ENCODE measurements at regions not wholly inside any gene's neighbourhood (a gene's known extent, or its start where the extent isn't known, plus 50 kb on each side); places are given as distances from the start of the nearest gene placed in this dataset.

DNA sequence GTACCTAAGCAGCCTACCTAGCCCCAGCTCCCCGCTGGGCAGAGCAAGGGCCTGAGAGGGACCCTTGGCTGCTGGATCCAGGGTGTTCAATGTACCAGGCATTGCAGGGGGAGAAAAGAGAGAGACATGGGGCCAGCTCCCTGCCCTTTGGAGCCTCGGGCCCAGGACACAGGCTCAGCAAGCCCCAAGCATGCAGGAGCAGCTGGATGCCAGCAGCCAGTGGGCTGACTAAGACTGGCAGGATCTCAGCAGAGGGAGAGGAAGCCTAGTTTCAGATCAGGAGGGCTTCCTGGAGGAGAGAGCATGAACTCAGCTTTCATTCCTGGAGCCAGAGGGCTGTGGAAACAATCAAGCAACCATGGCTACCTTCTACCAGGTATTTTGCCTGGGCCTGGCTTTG, 82.0 kb upstream of the NKD1 start:
- TF ChIP-seq ZNF654 (tag by site-specific recombination; IDR thresholded peaks at IDR 0.05; ENCODE audit: low read depth) (no peak), ZFHX2 (tag by site-specific recombination; conservative IDR thresholded peaks at IDR 0.05) (no peak), KLF7 (tag by site-specific recombination; IDR thresholded peaks at IDR 0.05; ENCODE audit: borderline replicate concordance) (no peak), ZBTB17 (tag by site-specific recombination; IDR thresholded peaks at IDR 0.05) (no peak), ZNF571 (tag by site-specific recombination; IDR thresholded peaks at IDR 0.05) (no peak), GLIS1 (tag by site-specific recombination; IDR thresholded peaks at IDR 0.05) (no peak), BCL11A (tag by site-specific recombination; IDR thresholded peaks at IDR 0.05; ENCODE audit: low read depth) (no peak), ZNF311 (tag by site-specific recombination; IDR thresholded peaks at IDR 0.05; ENCODE audit: borderline replicate concordance) (no peak)
- CTCF ChIA-PET: no interaction called here
- no peaks in the 10 kb centered on the region for H3K9me3 ChIP-seq (ENCODE audit: control insufficient read depth, insufficient read depth, low read depth, low read length)
- POLR2A ChIA-PET: no interaction called here
- peaks cover 3% of the 10 kb centered on the region; the same call in 1 of the 2 replicates for H3K4me1 ChIP-seq (ENCODE audit: control insufficient read depth, insufficient read depth, low read length)
- H3K4me3 ChIP-seq (ENCODE audit: low read depth, low read length): no peak overlapping the region
- no peaks in the 10 kb centered on the region for H3K36me3 ChIP-seq (ENCODE audit: control insufficient read depth in 2 of 2, insufficient read depth in 1 of 2, low read length in 2 of 2)
- no peak overlapping the region for H3K27ac ChIP-seq (ENCODE audit: extremely low read depth, low read depth, low read length)

GRCh38 chr16:50464325-50465290, 83.6 kb upstream of the NKD1 start:
- Histone ChIP-seq H3K9me3 (ENCODE audit: control insufficient read depth, insufficient read depth, low read depth, low read length) (no peaks in the 10 kb centered on the region), H3K4me3 (ENCODE audit: low read depth, low read length) (no peak overlapping the region), H3K36me3 (ENCODE audit: control insufficient read depth in 2 of 2, insufficient read depth in 1 of 2, low read length in 2 of 2) (no peaks in the 10 kb centered on the region), H3K27ac (ENCODE audit: extremely low read depth, low read depth, low read length) (no peak overlapping the region), H3K4me1 (ENCODE audit: control insufficient read depth, insufficient read depth, low read length) (peaks cover 3% of the 10 kb centered on the region; the same call in 1 of the 2 replicates)
- POLR2A ChIA-PET: no interaction called here
- CTCF ChIA-PET: interaction anchor here (0.5 to 1.1 kb wide), 3 partner anchors 45 to 342 kb away, joined by 3 to 4 read pairs (median 3); no protein-coding TSS in a partner anchor
- TF ChIP-seq ZNF248 (tag by site-specific recombination; IDR thresholded peaks at IDR 0.05): no peak
- no peak for TF ChIP-seq HOXD13 (CRISPR knock-in tag; IDR thresholded peaks at IDR 0.05; ENCODE audit: borderline replicate concordance)
- no peak for TF ChIP-seq ZFP41 (tag by site-specific recombination; IDR thresholded peaks at IDR 0.05; ENCODE audit: borderline replicate concordance)
- TF ChIP-seq, protein P1, sequence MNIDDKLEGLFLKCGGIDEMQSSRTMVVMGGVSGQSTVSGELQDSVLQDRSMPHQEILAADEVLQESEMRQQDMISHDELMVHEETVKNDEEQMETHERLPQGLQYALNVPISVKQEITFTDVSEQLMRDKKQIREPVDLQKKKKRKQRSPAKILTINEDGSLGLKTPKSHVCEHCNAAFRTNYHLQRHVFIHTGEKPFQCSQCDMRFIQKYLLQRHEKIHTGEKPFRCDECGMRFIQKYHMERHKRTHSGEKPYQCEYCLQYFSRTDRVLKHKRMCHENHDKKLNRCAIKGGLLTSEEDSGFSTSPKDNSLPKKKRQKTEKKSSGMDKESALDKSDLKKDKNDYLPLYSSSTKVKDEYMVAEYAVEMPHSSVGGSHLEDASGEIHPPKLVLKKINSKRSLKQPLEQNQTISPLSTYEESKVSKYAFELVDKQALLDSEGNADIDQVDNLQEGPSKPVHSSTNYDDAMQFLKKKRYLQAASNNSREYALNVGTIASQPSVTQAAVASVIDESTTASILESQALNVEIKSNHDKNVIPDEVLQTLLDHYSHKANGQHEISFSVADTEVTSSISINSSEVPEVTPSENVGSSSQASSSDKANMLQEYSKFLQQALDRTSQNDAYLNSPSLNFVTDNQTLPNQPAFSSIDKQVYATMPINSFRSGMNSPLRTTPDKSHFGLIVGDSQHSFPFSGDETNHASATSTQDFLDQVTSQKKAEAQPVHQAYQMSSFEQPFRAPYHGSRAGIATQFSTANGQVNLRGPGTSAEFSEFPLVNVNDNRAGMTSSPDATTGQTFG (tag by site-specific recombination; IDR thresholded peaks at IDR 0.05; ENCODE audit: borderline replicate concordance): no peak
- TF ChIP-seq SETDB1 (IDR thresholded peaks at IDR 0.05; ENCODE audit: insufficient read length, low read length): no peak
- TF ChIP-seq PRDM6 (tag by site-specific recombination; IDR thresholded peaks at IDR 0.05): no peak
- TF ChIP-seq PRDM4 (tag by site-specific recombination; IDR thresholded peaks at IDR 0.05): no peak
- no peak for TF ChIP-seq ZNF701 (tag by site-specific recombination; IDR thresholded peaks at IDR 0.05)
- TF ChIP-seq ZNF341 (tag by site-specific recombination; IDR thresholded peaks at IDR 0.05; ENCODE audit: low read depth): no peak
- no peak for TF ChIP-seq ZNF157 (tag by site-specific recombination; IDR thresholded peaks at IDR 0.05)
- TF ChIP-seq ZNF146 (tag by site-specific recombination; IDR thresholded peaks at IDR 0.05): no peak

All from HEK293 (cell line).